ENCODE measurements at regions not wholly inside any gene's neighbourhood (a gene's known extent, or its start where the extent isn't known, plus 50 kb on each side); places are given as distances from the start of the nearest gene placed in this dataset.
"Not testable (repeated sequence)": the region's sequence is repeated elsewhere in the genome, so short reads cannot be mapped to it uniquely, and the experiment has no call there.

- no peak for DNase-seq
Observed at GRCh38 chr1:213324859-213325258, 273.8 kb downstream of the RPS6KC1 start.

GRCh38 chr1:213325482-213325881, 274.4 kb downstream of the RPS6KC1 start:
- no peak for DNase-seq

GRCh38 chr1:213326281-213327016, 275.4 kb downstream of the RPS6KC1 start:
- DNase-seq = no peak

- DNase-seq = peak; percentile 44
Observed at GRCh38 chr1:213327017-213327667, 276.1 kb downstream of the RPS6KC1 start.

GRCh38 chr1:213329406-213330008, 278.5 kb downstream of the RPS6KC1 start:
- no peak for DNase-seq

- no peak for DNase-seq
Observed at GRCh38 chr1:213330281-213330680, 279.2 kb downstream of the RPS6KC1 start.

- DNase-seq = no peak
Observed at GRCh38 chr1:213331631-213332175, 280.7 kb downstream of the RPS6KC1 start.

GRCh38 chr1:213332491-213332890, 281.4 kb downstream of the RPS6KC1 start:
- DNase-seq = no peak

GRCh38 chr1:213333121-213333520, 282.1 kb downstream of the RPS6KC1 start:
- no peak for DNase-seq

- no peak for DNase-seq
Observed at GRCh38 chr1:213335084-213335483, 284.0 kb downstream of the RPS6KC1 start.

GRCh38 chr1:213337025-213337678, 286.1 kb downstream of the RPS6KC1 start:
- DNase-seq = no peak

- no peak for DNase-seq
Observed at GRCh38 chr1:213340593-213340992, 289.6 kb downstream of the RPS6KC1 start.

GRCh38 chr1:213345621-213346020, 294.6 kb downstream of the RPS6KC1 start:
- no peak for DNase-seq

GRCh38 chr1:213357403-213357802, 306.4 kb downstream of the RPS6KC1 start:
- DNase-seq = no peak

- not testable (repeated sequence) for DNase-seq
Observed at GRCh38 chr1:213358368-213358767, 307.3 kb downstream of the RPS6KC1 start.

GRCh38 chr1:213362598-213362997, 311.6 kb downstream of the RPS6KC1 start:
- no peak for DNase-seq

GRCh38 chr1:213366141-213366831, 315.2 kb downstream of the RPS6KC1 start:
- no peak for DNase-seq

GRCh38 chr1:213369465-213369864, 318.4 kb downstream of the RPS6KC1 start:
- no peak for DNase-seq

GRCh38 chr1:213370523-213370922, 319.5 kb downstream of the RPS6KC1 start:
- DNase-seq = no peak

- DNase-seq = no peak
Observed at GRCh38 chr1:213371525-213371846, 320.4 kb downstream of the RPS6KC1 start.

- DNase-seq = no peak
Observed at GRCh38 chr1:213371847-213372619, 321.0 kb downstream of the RPS6KC1 start.

- peak; percentile 5 for DNase-seq
Observed at GRCh38 chr1:213374369-213374768, 323.3 kb downstream of the RPS6KC1 start.

All from NCI-H226 (cell line).